RWPE2 (cell line): ENCODE measurements at regions not wholly inside any gene's neighbourhood (a gene's known extent, or its start where the extent isn't known, plus 50 kb on each side); places are given as distances from the start of the nearest gene placed in this dataset.

Source experiments
- ATAC-seq: fragments of 200-7000 bp; cut with Tn5 transposase; 3 replicates; pipeline ENCODE4 v1.9.1; 2021; ENCODE audit warnings: low read depth
- DNase-seq: peaks from one replicate; pipeline ENCODE4 v3.0.0-alpha.2; 2020; ENCODE audit warnings: low spot score
- H3K27ac ChIP-seq: fragments of 450-650 bp; 2 replicates; pipeline ENCODE4 v1.5.1; 2017; ENCODE audit warnings: mild to moderate bottlenecking; ENCODE audit not compliant: poor library complexity, severe bottlenecking
- H3K27me3 ChIP-seq: fragments of 250-450 bp; sonication (Bioruptor Pico); 2 replicates; pipeline ENCODE4 v1.5.1; 2021; ENCODE audit warnings: mild to moderate bottlenecking, moderate library complexity; ENCODE audit not compliant: insufficient read depth, poor library complexity, severe bottlenecking
- H3K36me3 ChIP-seq: fragments of 250-450 bp; sonication (Bioruptor Pico); 2 replicates; pipeline ENCODE4 v1.5.1; 2020; ENCODE audit warnings: low read depth, mild to moderate bottlenecking, moderate library complexity
- H3K4me1 ChIP-seq: fragments of 250-450 bp; sonication (Bioruptor Pico); 2 replicates; pipeline ENCODE4 v1.5.1; 2021; ENCODE audit warnings: mild to moderate bottlenecking, moderate library complexity; ENCODE audit not compliant: insufficient read depth, poor library complexity, severe bottlenecking
- H3K4me3 ChIP-seq: fragments of 250-450 bp; sonication (Bioruptor Pico); 2 replicates; pipeline ENCODE4 v1.5.1; 2021; ENCODE audit warnings: mild to moderate bottlenecking, moderate library complexity; ENCODE audit not compliant: severe bottlenecking
- H3K9me3 ChIP-seq: fragments of 250-450 bp; sonication (Bioruptor Pico); 2 replicates; pipeline ENCODE4 v1.5.1; 2021; ENCODE audit warnings: mild to moderate bottlenecking, moderate library complexity; ENCODE audit not compliant: severe bottlenecking
- CTCF ChIP-seq: fragments of 450-650 bp; IDR thresholded peaks from one replicate; pipeline ENCODE4 v1.5.1; 2017; ENCODE audit warnings: mild to moderate bottlenecking, moderate library complexity; ENCODE audit not compliant: poor library complexity, severe bottlenecking

GRCh38 chr7:142351145-142351544 is 93.3 kb upstream of the PRSS58 start:
- no peaks in the 10 kb centered on the region for H3K27me3 ChIP-seq
- H3K4me3 ChIP-seq, result no peak overlapping the region
- ATAC-seq (no peak), DNase-seq (no peak)
- no peak for TF ChIP-seq CTCF
- H3K27ac ChIP-seq, result no peak overlapping the region
- H3K36me3 ChIP-seq, result no peaks in the 10 kb centered on the region
- H3K4me1 ChIP-seq, result no peaks in the 10 kb centered on the region
- H3K9me3 ChIP-seq, result no peaks in the 10 kb centered on the region

- Histone ChIP-seq H3K36me3 (no peaks in the 10 kb centered on the region), H3K27me3 (no peaks in the 10 kb centered on the region), H3K4me3 (no peak overlapping the region), H3K9me3 (no peaks in the 10 kb centered on the region), H3K27ac (no peak overlapping the region), H3K4me1 (no peaks in the 10 kb centered on the region)
- ATAC-seq, result peak; percentile 52; the same call in 1 of the 3 replicates
- DNase-seq, result no peak
- TF ChIP-seq CTCF, result no peak
Observed at GRCh38 chr7:142349670-142350405, 92.0 kb upstream of the PRSS58 start.

- H3K27ac ChIP-seq, result no peak overlapping the region
- no peak for TF ChIP-seq CTCF
- no peaks in the 10 kb centered on the region for H3K4me1 ChIP-seq
- no peaks in the 10 kb centered on the region for H3K27me3 ChIP-seq
- no peak overlapping the region for H3K4me3 ChIP-seq
- ATAC-seq, result no peak
- no peak for DNase-seq
- no peaks in the 10 kb centered on the region for H3K36me3 ChIP-seq
- H3K9me3 ChIP-seq, result no peaks in the 10 kb centered on the region
Observed at GRCh38 chr7:142348921-142349405, 91.1 kb upstream of the PRSS58 start.

GRCh38 chr7:142348100-142348499 is 90.2 kb upstream of the PRSS58 start:
- H3K9me3 ChIP-seq, result no peaks in the 10 kb centered on the region
- no peaks in the 10 kb centered on the region for H3K36me3 ChIP-seq
- no peak overlapping the region for H3K4me3 ChIP-seq
- H3K27me3 ChIP-seq, result no peaks in the 10 kb centered on the region
- DNase-seq (no peak), ATAC-seq (no peak)
- TF ChIP-seq CTCF, result no peak
- H3K4me1 ChIP-seq, result no peaks in the 10 kb centered on the region
- no peak overlapping the region for H3K27ac ChIP-seq

DNA sequence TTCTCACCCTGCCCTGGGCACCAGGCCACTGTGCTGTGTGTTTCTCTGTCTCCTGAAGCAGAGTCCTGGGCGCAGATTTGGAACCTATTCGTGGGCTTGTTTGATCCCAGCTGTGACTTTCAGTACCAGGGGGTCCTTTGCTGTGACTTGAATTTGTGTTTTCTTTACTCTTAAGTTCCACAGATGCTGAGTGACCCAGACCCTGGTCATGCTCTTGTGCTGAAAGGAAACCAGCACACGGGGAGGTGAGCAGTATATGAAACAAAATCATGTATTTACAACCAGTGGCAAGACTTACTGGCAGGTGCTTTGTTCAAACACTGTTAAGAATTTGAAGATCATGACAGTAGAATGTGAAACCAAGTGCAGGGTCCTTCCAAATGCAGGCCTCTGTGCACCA is 89.2 kb upstream of the PRSS58 start:
- H3K27me3 ChIP-seq, result no peaks in the 10 kb centered on the region
- H3K27ac ChIP-seq, result no peak overlapping the region
- H3K36me3 ChIP-seq, result no peaks in the 10 kb centered on the region
- H3K9me3 ChIP-seq, result no peaks in the 10 kb centered on the region
- no peaks in the 10 kb centered on the region for H3K4me1 ChIP-seq
- ATAC-seq (no peak), DNase-seq (no peak)
- H3K4me3 ChIP-seq, result no peak overlapping the region
- no peak for TF ChIP-seq CTCF
